GM13976 (cell line): ENCODE measurements at regions not wholly inside any gene's neighbourhood (a gene's known extent, or its start where the extent isn't known, plus 50 kb on each side); places are given as distances from the start of the nearest gene placed in this dataset.

Experiments used
- DNase-seq: peaks from one replicate; pipeline ENCODE4 v3.0.0; 2012; ENCODE audit warnings: low spot score
- in situ Hi-C: fragments of 300-500 bp; cut with MboI; formaldehyde crosslinking; loops from one replicate; pipeline ENCODE4 v1.12.0; 2022; ENCODE audit warnings: low sequenced_read_pairs, mixed read lengths, inconsistent platforms; ENCODE audit not compliant: unreplicated experiment
- TF ChIP-seq, protein P1 (sequence below): IDR thresholded peaks from 2 replicates; pipeline ENCODE4 v1.5.1; 2012; ENCODE audit warnings: borderline replicate concordance, mild to moderate bottlenecking; ENCODE audit not compliant: insufficient read depth; ENCODE audit errors: extremely low read depth, missing control alignments, control extremely low read depth

DNA sequence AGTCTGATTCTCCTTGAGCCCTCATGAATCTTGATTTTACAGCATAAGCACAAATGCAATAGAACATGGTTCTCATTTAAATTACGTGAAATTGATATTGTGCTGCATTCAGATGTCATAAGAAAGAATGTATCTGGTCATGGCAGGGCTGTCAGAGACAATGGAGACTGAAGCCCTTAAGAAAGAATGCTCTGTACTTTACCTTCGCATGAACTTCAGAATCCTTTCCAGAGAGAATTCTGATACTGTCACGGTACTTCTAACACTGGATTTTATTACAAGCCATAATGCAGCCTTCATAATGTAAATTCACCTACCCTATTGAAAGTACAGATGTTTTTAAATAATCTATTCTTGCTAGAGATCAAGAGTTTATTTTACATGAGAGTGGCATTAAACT, 677.9 kb upstream of the ADGRL3 start:
- TF ChIP-seq, protein P1, sequence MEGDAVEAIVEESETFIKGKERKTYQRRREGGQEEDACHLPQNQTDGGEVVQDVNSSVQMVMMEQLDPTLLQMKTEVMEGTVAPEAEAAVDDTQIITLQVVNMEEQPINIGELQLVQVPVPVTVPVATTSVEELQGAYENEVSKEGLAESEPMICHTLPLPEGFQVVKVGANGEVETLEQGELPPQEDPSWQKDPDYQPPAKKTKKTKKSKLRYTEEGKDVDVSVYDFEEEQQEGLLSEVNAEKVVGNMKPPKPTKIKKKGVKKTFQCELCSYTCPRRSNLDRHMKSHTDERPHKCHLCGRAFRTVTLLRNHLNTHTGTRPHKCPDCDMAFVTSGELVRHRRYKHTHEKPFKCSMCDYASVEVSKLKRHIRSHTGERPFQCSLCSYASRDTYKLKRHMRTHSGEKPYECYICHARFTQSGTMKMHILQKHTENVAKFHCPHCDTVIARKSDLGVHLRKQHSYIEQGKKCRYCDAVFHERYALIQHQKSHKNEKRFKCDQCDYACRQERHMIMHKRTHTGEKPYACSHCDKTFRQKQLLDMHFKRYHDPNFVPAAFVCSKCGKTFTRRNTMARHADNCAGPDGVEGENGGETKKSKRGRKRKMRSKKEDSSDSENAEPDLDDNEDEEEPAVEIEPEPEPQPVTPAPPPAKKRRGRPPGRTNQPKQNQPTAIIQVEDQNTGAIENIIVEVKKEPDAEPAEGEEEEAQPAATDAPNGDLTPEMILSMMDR: no peak
- DNase-seq: no peak
- in situ Hi-C loops: no loop called here

DNA sequence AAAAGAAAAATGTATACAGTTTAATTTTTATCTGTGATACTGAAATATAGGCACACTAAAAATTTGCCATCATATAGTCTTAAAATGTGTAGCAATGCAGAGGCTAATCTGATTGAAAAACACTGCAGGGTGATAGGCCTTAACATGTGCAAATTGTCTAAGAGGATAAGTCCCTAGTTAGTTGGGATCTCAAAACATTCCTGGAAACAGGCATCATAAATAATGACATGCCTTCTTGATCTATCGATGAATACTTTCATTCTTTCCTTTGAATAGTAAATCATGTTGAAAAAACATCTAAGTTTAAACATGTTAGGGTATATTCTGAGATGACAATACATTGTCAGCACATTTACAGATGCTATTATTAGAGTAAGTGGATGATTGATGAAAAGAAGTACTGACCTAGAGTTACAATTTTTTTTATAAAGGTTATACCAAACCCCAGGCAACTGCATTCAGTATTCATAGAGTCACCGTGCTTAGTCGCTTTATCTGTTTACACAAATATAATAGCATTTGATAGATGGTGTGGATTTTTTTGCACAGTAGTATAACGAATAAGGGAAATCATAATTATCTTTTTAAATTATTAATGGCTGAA, 668.2 kb upstream of the ADGRL3 start:
- DNase-seq: no peak
- in situ Hi-C loops: no loop called here
- TF ChIP-seq, protein P1: no peak

DNA sequence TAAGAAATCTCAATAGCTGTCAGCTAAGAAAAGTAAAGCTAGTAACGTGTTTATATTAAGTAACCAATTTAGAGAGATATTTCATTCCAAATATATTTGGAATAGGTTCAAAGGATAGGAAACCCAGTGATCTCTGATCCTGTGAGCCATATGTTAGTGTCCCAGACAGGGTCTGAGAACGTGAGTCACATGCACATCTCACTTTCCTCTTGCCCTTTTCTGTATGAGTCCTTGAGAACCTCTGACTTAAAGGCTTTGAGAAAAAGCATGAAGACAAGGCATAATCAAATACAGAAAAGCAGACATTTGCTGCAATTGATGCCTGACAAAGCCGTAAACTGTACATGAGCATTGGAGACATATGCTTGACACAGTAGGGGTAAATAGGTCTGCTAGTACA, 655.1 kb upstream of the ADGRL3 start:
- TF ChIP-seq, protein P1: no peak
- in situ Hi-C loops: no loop called here
- DNase-seq: no peak

DNA sequence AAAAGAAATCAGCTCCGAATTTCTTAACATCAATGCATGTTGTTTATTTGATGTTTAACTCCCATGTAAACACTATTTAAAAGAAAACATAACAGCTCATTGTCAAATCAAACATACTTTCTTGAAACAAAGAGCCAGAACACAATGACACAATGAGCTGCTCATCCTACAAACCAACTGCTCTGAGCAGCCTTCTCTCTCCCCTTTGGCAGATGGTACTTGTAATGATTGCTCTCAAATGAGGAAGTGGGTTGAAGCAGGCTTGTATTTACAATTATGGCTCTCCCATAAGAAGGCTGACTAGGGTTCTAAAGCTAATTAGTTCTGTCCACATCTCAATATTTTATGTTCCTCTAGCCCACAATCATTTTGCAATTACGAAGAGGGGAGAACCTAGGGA, 637.8 kb upstream of the ADGRL3 start:
- no peak for DNase-seq
- TF ChIP-seq, protein P1: no peak
- in situ Hi-C loops: no loop called here

DNA sequence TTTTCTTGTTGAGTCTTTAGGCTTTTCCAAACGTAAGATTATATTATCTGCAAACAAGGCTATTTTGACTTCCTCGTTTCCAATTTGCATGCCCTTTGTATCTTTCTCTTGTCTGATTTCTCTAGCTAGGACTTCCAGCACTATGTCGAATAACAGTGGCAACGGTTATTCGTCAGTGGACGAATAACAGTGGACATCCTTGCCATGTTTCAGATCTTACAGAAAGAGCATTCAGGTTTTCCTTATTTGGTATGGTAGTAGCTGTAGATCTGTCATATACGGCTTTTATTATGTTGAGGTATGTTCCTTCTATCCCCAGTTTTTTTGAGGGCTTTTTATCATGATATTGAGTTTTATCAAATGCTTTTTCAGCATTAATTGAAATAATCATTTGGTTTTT, 634.6 kb upstream of the ADGRL3 start:
- DNase-seq: no peak
- in situ Hi-C loops: no loop called here
- TF ChIP-seq, protein P1: no peak

DNA sequence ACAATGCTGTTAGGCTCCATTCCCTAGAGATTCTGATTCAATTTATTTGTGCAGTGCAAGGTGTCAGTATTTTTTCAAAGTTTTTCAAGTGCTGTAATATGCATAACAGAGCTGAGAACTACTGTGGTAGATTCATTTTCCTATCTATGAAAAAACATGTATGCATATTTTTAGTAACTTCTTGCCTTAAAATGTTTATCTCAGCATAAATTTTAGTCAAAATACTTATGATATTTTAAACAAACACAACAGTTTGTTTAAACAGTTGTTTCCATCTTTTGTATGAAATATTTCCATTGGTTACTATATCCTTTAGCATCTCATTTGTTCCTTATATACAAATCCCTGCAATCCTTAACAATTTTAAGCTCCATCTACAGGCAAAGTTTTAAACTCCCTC, 624.8 kb upstream of the ADGRL3 start:
- in situ Hi-C loops: no loop called here
- no peak for DNase-seq
- TF ChIP-seq, protein P1: no peak

DNA sequence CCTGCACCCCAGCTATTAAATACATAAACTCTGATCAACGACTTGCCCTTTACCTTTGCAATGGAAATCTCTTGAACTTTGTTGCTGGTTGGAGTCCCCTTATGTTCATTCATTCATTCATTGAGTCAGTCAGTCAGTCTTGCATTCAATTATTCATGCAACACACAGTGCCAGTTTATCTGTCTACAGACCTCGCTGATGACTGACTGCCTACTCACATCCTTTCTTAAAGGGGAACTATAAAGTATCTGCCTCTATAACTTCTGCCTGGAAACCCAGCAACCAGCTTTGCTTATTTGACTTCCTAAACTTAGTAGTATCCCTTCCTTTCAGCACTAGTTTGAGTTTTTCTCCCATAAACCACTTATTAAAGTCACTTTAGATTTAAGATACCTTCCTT, 620.8 kb upstream of the ADGRL3 start:
- TF ChIP-seq, protein P1: no peak
- in situ Hi-C loops: no loop called here
- no peak for DNase-seq
